H1 (cell line): ENCODE measurements at regions not wholly inside any gene's neighbourhood (a gene's known extent, or its start where the extent isn't known, plus 50 kb on each side); places are given as distances from the start of the nearest gene placed in this dataset.

Source experiments
- CTCF ChIA-PET: fragments of 300-600 bp; sonication (Branson Sonifier 250); formaldehyde crosslinking; loops from one replicate; lab custom pipeline; 2021; ENCODE audit not compliant: partially characterized antibody; lab: Charles Lee
- POLR2A ChIA-PET: fragments of 300-600 bp; sonication (Branson Sonifier 250); formaldehyde crosslinking; loops from one replicate; lab custom pipeline; 2021; ENCODE audit warnings: inconsistent platforms; ENCODE audit not compliant: partially characterized antibody; lab: Charles Lee
- DNase-seq, 2 experiments: peaks; one replicate each; pipeline versions ENCODE4 v3.0.0 to v3.0.0-alpha.2; 2010 to 2022; ENCODE audit warnings: low spot score in 2 of 2, low read depth in 1 of 2, mixed read lengths in 1 of 2
- FAIRE-seq: peaks from 2 replicates; lab custom pipeline; 2011; peaks lifted over from hg19 to GRCh38; lab: Jason Lieb, UNC
- H2AFZ ChIP-seq: 2 replicates; pipeline ENCODE4 v1.8.1; 2012; ENCODE audit warnings: low read length, inconsistent platforms
- H2AK5ac ChIP-seq: 2 replicates; pipeline ENCODE4 v1.6.1; 2013; ENCODE audit warnings: low read depth, low read length
- H2BK120ac ChIP-seq: replicated peaks from 2 replicates; pipeline ENCODE3; 2013; ENCODE audit warnings: low read depth, low read length, inconsistent platforms
- H2BK12ac ChIP-seq: 2 replicates; pipeline ENCODE4 v1.6.1; 2013; ENCODE audit warnings: low read depth, low read length
- H2BK15ac ChIP-seq: 2 replicates; pipeline ENCODE4 v1.6.1; 2013; ENCODE audit warnings: low read length
- H2BK20ac ChIP-seq: 2 replicates; pipeline ENCODE4 v1.6.1; 2013; ENCODE audit warnings: low read length
- H2BK5ac ChIP-seq: 2 replicates; pipeline ENCODE4 v1.6.1; 2013; ENCODE audit warnings: low read depth, low read length
- H3K14ac ChIP-seq: 2 replicates; pipeline ENCODE4 v1.6.1; 2013; ENCODE audit warnings: inconsistent platforms; ENCODE audit not compliant: insufficient read length
- H3K18ac ChIP-seq: 2 replicates; pipeline ENCODE4 v1.6.1; 2013; ENCODE audit warnings: low read length; ENCODE audit errors: extremely low read depth
- H3K23ac ChIP-seq: 2 replicates; pipeline ENCODE4 v1.6.1; 2013; ENCODE audit warnings: inconsistent platforms; ENCODE audit not compliant: insufficient read length
- H3K23me2 ChIP-seq: 2 replicates; pipeline ENCODE4 v1.6.1; 2013; ENCODE audit warnings: low read depth, low read length
- H3K27ac ChIP-seq: 2 replicates; pipeline ENCODE4 v1.6.1; 2011; ENCODE audit warnings: low read depth, low read length, inconsistent platforms
- H3K27me3 ChIP-seq, 4 experiments: replicated peaks in 1 of 4; 1 replicate in 1 of 4; 2 replicates in 3 of 4; pipeline versions ENCODE4 v1.6.1 to v1.8.1; 2011 to 2013; ENCODE audit warnings: low read length in 3 of 4, mild to moderate bottlenecking in 3 of 4, inconsistent platforms in 2 of 4, mixed read lengths in 2 of 4, moderate library complexity in 1 of 4; ENCODE audit not compliant: control insufficient read depth in 3 of 4, insufficient read depth in 3 of 4; ENCODE audit errors: extremely low read depth in 1 of 4
- H3K36me3 ChIP-seq, 4 experiments: 2 replicates each; pipeline versions ENCODE4 v1.6.1 to v1.8.1; 2011 to 2013; ENCODE audit warnings: mild to moderate bottlenecking in 4 of 4, low read length in 3 of 4, moderate library complexity in 2 of 4, control low read depth in 1 of 4, inconsistent platforms in 1 of 4; ENCODE audit not compliant: insufficient read depth in 4 of 4, control insufficient read depth in 2 of 4
- H3K4ac ChIP-seq: replicated peaks from 2 replicates; pipeline ENCODE3; 2013; ENCODE audit warnings: low read length, low read depth, mixed read lengths, inconsistent platforms; ENCODE audit not compliant: insufficient read length
- H3K4me1 ChIP-seq, 4 experiments: replicated peaks in 1 of 4; 1 replicate in 1 of 4; 2 replicates in 3 of 4; pipeline versions ENCODE4 v1.6.1 to v1.8.1; 2011 to 2013; ENCODE audit warnings: low read length in 3 of 4, inconsistent platforms in 2 of 4, mixed read lengths in 1 of 4; ENCODE audit not compliant: insufficient read depth in 4 of 4, control insufficient read depth in 3 of 4
- H3K4me2 ChIP-seq, 2 experiments: 2 replicates each; pipeline versions ENCODE4 v1.6.1 to v1.8.1; 2011 to 2013; ENCODE audit warnings: low read depth in 2 of 2, low read length in 2 of 2, control low read depth in 1 of 2, inconsistent platforms in 1 of 2, mild to moderate bottlenecking in 1 of 2; ENCODE audit not compliant: insufficient read depth in 1 of 2
- H3K4me3 ChIP-seq, 4 experiments: fragments of 200-600, 300-600 bp in 1 of 4; sonication (generic), shearing (Covaris generic), sonication (Bioruptor Twin) in 1 of 4; 2 replicates each; pipeline versions ENCODE4 v1.5.1 to v1.8.1; 2011 to 2016; ENCODE audit warnings: low read length in 4 of 4, low read depth in 3 of 4, control low read depth in 2 of 4, inconsistent platforms in 2 of 4, mild to moderate bottlenecking in 2 of 4, mixed read lengths in 1 of 4, moderate library complexity in 1 of 4; ENCODE audit not compliant: insufficient read depth in 2 of 4; ENCODE audit errors: extremely low read depth in 1 of 4
- H3K56ac ChIP-seq: replicated peaks from 2 replicates; pipeline ENCODE3; 2013; ENCODE audit warnings: low read depth, mild to moderate bottlenecking, mixed read lengths, low read length, inconsistent platforms; ENCODE audit not compliant: insufficient read length
- H3K79me1 ChIP-seq: 2 replicates; pipeline ENCODE4 v1.6.1; 2013; ENCODE audit warnings: low read depth, low read length, control low read depth
- H3K79me2 ChIP-seq, 2 experiments: 2 replicates each; pipeline versions ENCODE4 v1.6.1 to v1.8.1; 2012 to 2013; ENCODE audit warnings: low read length in 2 of 2, mild to moderate bottlenecking in 2 of 2, inconsistent platforms in 1 of 2; ENCODE audit not compliant: insufficient read depth in 2 of 2, control insufficient read depth in 1 of 2
- H3K9ac ChIP-seq, 4 experiments: replicated peaks in 1 of 4; 1 replicate in 1 of 4; 2 replicates in 3 of 4; pipeline versions ENCODE4 v1.6.1 to v1.8.1; 2011 to 2013; ENCODE audit warnings: low read depth in 3 of 4, low read length in 3 of 4, control low read depth in 2 of 4, mild to moderate bottlenecking in 2 of 4, moderate library complexity in 2 of 4, inconsistent platforms in 1 of 4; ENCODE audit errors: extremely low read depth in 1 of 4
- H3K9me3 ChIP-seq, 2 experiments: 2 replicates each; pipeline versions ENCODE4 v1.6.1 to v1.8.1; 2012 to 2013; ENCODE audit warnings: mild to moderate bottlenecking in 2 of 2, moderate library complexity in 2 of 2, control low read depth in 1 of 2, inconsistent platforms in 1 of 2, low read depth in 1 of 2, low read length in 1 of 2, mixed read lengths in 1 of 2; ENCODE audit not compliant: insufficient read depth in 2 of 2
- H4K20me1 ChIP-seq, 2 experiments: replicated peaks in 1 of 2; 2 replicates each; pipeline versions ENCODE3 to v1.8.1; 2011 to 2013; ENCODE audit warnings: inconsistent platforms in 2 of 2, low read length in 2 of 2, mild to moderate bottlenecking in 1 of 2; ENCODE audit not compliant: insufficient read depth in 2 of 2, control insufficient read depth in 1 of 2
- H4K5ac ChIP-seq: 2 replicates; pipeline ENCODE4 v1.6.1; 2013; ENCODE audit warnings: low read length, low read depth, mixed read lengths, inconsistent platforms; ENCODE audit not compliant: insufficient read length
- H4K8ac ChIP-seq: 2 replicates; pipeline ENCODE4 v1.8.0; 2013; ENCODE audit warnings: mild to moderate bottlenecking, moderate library complexity, low read length, inconsistent platforms; ENCODE audit not compliant: insufficient read depth; ENCODE audit errors: extremely low read depth
- H4K91ac ChIP-seq: replicated peaks from 2 replicates; pipeline ENCODE3; 2013; ENCODE audit warnings: low read length, mixed read lengths, inconsistent platforms; ENCODE audit not compliant: insufficient read length
- ATF3 ChIP-seq: IDR thresholded peaks from 2 replicates; pipeline ENCODE4 v1.6.1; 2011; ENCODE audit warnings: low read depth, mild to moderate bottlenecking, low read length; ENCODE audit not compliant: insufficient read depth
- BRCA1 ChIP-seq: IDR thresholded peaks from 2 replicates; pipeline ENCODE4 v1.6.1; 2012; ENCODE audit warnings: low read depth, low read length, improper control_type of control experiment
- CREB1 ChIP-seq: IDR thresholded peaks from 2 replicates; pipeline ENCODE4 v1.6.1; 2012; ENCODE audit warnings: inconsistent platforms
- GTF2F1 ChIP-seq: IDR thresholded peaks from 2 replicates; pipeline ENCODE4 v1.6.1; 2012; ENCODE audit warnings: low read depth, low read length, improper control_type of control experiment, borderline replicate concordance
- JUN ChIP-seq: IDR thresholded peaks from 2 replicates; pipeline ENCODE4 v1.6.1; 2011; ENCODE audit warnings: low read depth, mild to moderate bottlenecking, improper control_type of control experiment, low read length
- KDM4A ChIP-seq: IDR thresholded peaks from one replicate; pipeline ENCODE4 v1.7.1; 2012; ENCODE audit warnings: low read depth, mild to moderate bottlenecking, moderate library complexity, low read length, inconsistent platforms; ENCODE audit not compliant: severe bottlenecking
- KDM5A ChIP-seq: fragments of 200-600 bp; IDR thresholded peaks from 2 replicates; pipeline ENCODE4 v1.7.1; 2012; ENCODE audit warnings: mild to moderate bottlenecking, low read length, inconsistent platforms, mixed read lengths
- POLR2A ChIP-seq, 2 experiments: IDR thresholded peaks; 1 replicate in 1 of 2; 2 replicates in 1 of 2; pipeline ENCODE4 v1.6.1; 2011; ENCODE audit warnings: low read depth in 2 of 2, low read length in 2 of 2, mild to moderate bottlenecking in 2 of 2; ENCODE audit errors: control extremely low read depth in 1 of 2
- RBBP5 ChIP-seq: IDR thresholded peaks from 2 replicates; pipeline ENCODE4 v1.7.1; 2012; ENCODE audit warnings: low read depth, mild to moderate bottlenecking, inconsistent platforms, low read length, moderate library complexity, borderline replicate concordance
- RNF2 ChIP-seq: fragments of 200-900, 300-1000 bp; sonication (generic); IDR thresholded peaks from 2 replicates; pipeline ENCODE4 v1.7.1; 2016; ENCODE audit warnings: borderline replicate concordance, low read depth, mild to moderate bottlenecking, antibody characterized with exemption, low read length; ENCODE audit not compliant: poor library complexity, severe bottlenecking; ENCODE audit errors: missing control alignments
- RXRA ChIP-seq: IDR thresholded peaks from 2 replicates; pipeline ENCODE4 v1.6.1; 2011; ENCODE audit warnings: low read depth, mild to moderate bottlenecking, low read length, moderate library complexity; ENCODE audit not compliant: insufficient read depth
- TBP ChIP-seq: IDR thresholded peaks from 2 replicates; pipeline ENCODE4 v1.6.1; 2011; ENCODE audit warnings: low read depth, low read length, improper control_type of control experiment
- USF2 ChIP-seq: IDR thresholded peaks from 2 replicates; pipeline ENCODE4 v1.6.1; 2011; ENCODE audit warnings: low read length, improper control_type of control experiment
- YY1 ChIP-seq: IDR thresholded peaks from 2 replicates; pipeline ENCODE4 v1.6.1; 2011; ENCODE audit warnings: low read depth, mild to moderate bottlenecking, low read length
- ZNF274 ChIP-seq: IDR thresholded peaks from 2 replicates; pipeline ENCODE4 v1.7.0; 2012; ENCODE audit warnings: low read length, borderline replicate concordance; ENCODE audit errors: extremely low read depth

GRCh38 chr6:113699239-113699638, 157.9 kb upstream of the MARCKS start:
- ChIA-PET POLR2A (no interaction called here), CTCF (no interaction called here)
- H3K23me2 ChIP-seq, result no peaks in the 10 kb centered on the region
- no peak overlapping the region for H2BK12ac ChIP-seq
- no peak overlapping the region for H3K27ac ChIP-seq
- H3K9ac ChIP-seq, result no peak overlapping the region
- FAIRE-seq (no peak), DNase-seq (no peak)
- no peaks in the 10 kb centered on the region for H3K79me2 ChIP-seq
- H3K4ac ChIP-seq, result no peak overlapping the region
- H4K5ac ChIP-seq, result no peak overlapping the region
- H3K4me3 ChIP-seq, result no peak overlapping the region
- no peak overlapping the region for H2BK15ac ChIP-seq
- H2BK5ac ChIP-seq, result no peak overlapping the region
- no peak overlapping the region for H2AK5ac ChIP-seq
- H3K27me3 ChIP-seq, result no peaks in the 10 kb centered on the region
- no peak overlapping the region for H4K8ac ChIP-seq
- peaks cover 0 to 2% (median 0%) of the 10 kb centered on the region in 4 experiments; a peak in 1 of 7 replicates for H3K4me1 ChIP-seq
- no peak overlapping the region for H4K91ac ChIP-seq
- H3K14ac ChIP-seq, result no peak overlapping the region
- no peak overlapping the region for H3K23ac ChIP-seq
- H4K20me1 ChIP-seq, result no peaks in the 10 kb centered on the region
- H3K56ac ChIP-seq, result no peak overlapping the region
- no peak overlapping the region for H2BK20ac ChIP-seq
- H3K4me2 ChIP-seq, result no peak overlapping the region
- H3K36me3 ChIP-seq, result no peaks in the 10 kb centered on the region
- H3K79me1 ChIP-seq, result no peaks in the 10 kb centered on the region
- H2AFZ ChIP-seq, result no peak overlapping the region
- H3K9me3 ChIP-seq, result no peaks in the 10 kb centered on the region
- H2BK120ac ChIP-seq, result no peak overlapping the region
- H3K18ac ChIP-seq, result no peak overlapping the region
- no peak for TF ChIP-seq CREB1
- no peak for TF ChIP-seq ZNF274
- no peak for TF ChIP-seq YY1
- TF ChIP-seq RNF2, result no peak
- no peak for TF ChIP-seq RXRA
- no peak for TF ChIP-seq RBBP5
- no peak for TF ChIP-seq POLR2A (IDR thresholded peaks at IDR 0.05; ENCODE audit: control extremely low read depth in 1 of 2, low read depth in 2 of 2, low read length in 2 of 2)
- no peak for TF ChIP-seq BRCA1
- no peak for TF ChIP-seq ATF3
- TF ChIP-seq GTF2F1, result no peak
- no peak for TF ChIP-seq TBP
- TF ChIP-seq KDM5A, result no peak
- TF ChIP-seq KDM4A, result no peak
- TF ChIP-seq JUN, result no peak
- TF ChIP-seq USF2, result no peak
